HS-5 (cell line): ENCODE measurements at regions not wholly inside any gene's neighbourhood (a gene's known extent, or its start where the extent isn't known, plus 50 kb on each side); places are given as distances from the start of the nearest gene placed in this dataset.
"Not testable (repeated sequence)": the region's sequence is repeated elsewhere in the genome, so short reads cannot be mapped to it uniquely, and the experiment has no call there.

ENCODE experiments used
- DNase-seq: peaks from one replicate; pipeline ENCODE4 v3.0.0-alpha.2; 2012; ENCODE audit warnings: low read depth

- no peak for DNase-seq
Observed at GRCh38 chr3:139239550-139239949, 104.3 kb upstream of the MRPS22 start.

GRCh38 chr3:139241783-139242182, 102.0 kb upstream of the MRPS22 start:
- DNase-seq: no peak

- DNase-seq: no peak
Observed at GRCh38 chr3:139243710-139244109, 100.1 kb upstream of the MRPS22 start.

DNA sequence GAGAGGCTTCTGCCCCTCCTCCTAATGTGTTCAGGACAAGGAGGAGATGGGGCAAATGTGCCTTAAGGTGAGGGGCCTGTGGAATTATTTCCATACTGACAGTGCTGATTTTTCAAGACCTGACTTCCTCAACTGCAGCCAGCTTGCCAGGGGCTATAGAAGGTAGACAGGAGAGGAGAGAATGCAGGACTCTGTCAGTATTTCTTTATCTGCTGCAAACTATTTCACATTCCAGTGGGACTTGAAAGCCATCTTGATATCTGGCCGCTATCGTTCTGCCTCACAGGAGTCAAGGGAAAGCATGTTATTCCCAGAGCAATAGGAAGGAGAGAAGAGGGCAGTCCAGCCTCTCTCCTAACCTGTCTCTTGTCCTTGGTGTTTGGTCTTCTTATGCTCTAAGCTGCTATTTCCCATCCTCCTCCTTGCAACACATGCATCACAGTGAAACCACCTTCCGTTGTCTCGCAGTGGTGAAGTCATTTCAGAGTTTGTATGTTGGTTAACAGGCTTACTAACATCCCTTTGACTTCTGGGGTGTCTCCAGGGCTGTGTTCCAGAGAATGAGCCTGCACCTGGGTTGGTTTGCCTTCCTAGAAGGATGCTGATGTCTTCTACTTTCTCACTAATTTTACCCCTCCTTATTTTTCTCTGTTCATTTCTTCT, 95.1 kb upstream of the MRPS22 start:
- no peak for DNase-seq

GRCh38 chr3:139251529-139251928, 92.3 kb upstream of the MRPS22 start:
- no peak for DNase-seq

DNA sequence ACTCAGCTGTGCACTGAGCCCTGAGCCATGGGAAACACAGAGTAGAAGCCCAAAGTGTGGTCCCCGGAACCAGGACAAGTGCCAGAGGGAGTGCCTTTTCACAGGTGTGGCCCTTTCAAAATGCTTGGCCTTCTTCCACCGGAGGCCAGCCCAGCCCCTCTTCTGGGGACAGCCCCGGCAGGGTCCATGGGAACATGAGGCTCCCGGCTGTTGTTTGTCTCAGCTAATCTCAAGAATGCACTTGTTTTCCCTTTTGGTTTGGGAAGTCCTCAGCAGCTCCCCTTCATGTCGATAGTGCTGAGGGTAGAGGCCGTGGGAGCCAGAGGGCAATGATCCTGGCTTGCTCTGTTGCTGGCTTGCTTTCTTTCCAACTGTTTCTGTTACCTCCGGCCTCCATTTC, 91.1 kb upstream of the MRPS22 start:
- DNase-seq: no peak

- no peak for DNase-seq
Observed at GRCh38 chr3:139258276-139258675, 85.5 kb upstream of the MRPS22 start.

DNA sequence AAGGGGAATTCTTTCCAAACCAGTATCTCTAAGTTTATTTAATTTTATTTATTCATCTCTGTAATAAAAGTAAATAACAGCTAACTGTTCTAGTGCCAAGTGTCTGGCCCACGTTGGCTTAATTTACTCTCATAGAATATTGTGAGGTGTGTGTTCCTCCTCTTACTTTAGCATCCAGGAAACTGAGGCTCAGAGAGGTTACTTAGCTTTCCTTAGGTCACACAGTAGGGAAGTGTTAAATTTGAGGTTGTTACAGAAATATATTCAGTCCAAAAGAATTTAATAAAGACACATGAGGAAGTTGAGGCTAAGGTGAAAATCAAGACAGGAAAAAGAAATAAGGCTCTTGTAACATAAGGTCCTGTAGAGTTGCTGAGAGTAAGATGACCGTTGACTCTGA, 84.4 kb upstream of the MRPS22 start:
- DNase-seq: no peak

DNA sequence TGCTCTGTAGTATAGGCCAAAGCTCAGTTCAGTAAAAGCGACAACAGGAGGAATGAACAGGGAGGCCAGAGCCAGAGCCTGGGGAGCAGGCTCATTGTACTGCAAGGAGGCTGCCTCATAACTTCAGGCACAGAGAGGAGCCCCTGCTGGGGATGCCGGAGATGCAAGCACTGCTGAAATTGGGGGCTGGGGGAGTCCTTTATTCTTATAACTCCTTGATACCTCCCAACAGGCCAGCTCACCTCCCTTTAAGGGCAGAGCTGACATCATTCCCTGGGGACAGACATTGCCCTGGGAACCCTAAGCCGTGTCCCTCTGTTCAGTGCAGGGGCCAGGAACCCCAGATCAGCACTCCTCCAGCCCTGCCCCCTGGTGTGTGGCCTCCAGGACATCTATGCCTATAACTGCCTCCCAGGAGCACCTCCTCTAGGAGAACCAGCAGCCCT, 83.8 kb upstream of the MRPS22 start:
- DNase-seq: no peak

DNA sequence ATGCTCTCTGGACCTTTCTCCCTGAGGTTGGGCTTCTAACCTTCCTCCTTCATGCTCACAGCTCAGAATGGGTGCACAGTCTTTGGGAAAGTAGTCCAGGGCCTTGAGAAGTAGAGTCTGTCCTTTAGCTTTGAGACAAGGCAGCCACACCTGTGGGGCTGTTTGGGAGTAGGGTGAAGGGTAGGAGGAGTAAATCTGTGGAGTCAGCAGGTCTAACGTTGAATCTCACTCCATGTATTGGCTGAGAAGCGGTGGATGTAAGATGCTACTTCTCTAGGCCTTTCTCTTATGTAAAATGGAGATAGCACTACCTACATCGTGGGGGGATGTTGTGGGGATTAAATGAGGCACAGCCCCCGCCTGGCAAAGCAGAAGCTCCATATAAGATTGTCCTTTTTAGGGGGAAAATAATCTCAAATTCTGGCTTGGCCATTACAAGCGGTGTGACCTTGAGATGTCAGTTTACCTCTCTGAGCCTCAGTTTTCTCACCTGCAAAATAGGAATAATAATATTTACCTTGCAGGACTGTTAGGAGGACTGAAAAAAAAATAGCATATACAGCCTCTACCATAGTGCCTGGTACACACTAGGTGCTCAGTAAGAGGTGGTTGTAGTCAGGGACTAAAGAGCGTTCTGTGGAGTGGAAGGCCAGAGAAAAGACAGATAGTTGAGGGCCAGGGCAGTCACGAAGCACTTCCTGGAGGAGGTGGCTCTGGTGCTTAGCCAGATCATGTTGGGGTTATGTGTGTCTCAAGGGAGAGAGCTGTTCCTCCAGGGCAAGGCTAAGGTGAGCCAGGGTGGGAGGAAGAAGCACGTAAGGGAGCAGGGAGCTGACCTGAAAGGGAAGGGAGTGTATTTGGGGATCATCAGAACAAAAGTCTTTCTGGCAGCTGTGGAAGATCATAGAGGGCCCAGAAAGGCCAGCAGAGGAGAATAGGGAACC, 82.8 kb upstream of the MRPS22 start:
- DNase-seq: no peak

- no peak for DNase-seq
Observed at GRCh38 chr3:139261754-139262586, 81.8 kb upstream of the MRPS22 start.

DNA sequence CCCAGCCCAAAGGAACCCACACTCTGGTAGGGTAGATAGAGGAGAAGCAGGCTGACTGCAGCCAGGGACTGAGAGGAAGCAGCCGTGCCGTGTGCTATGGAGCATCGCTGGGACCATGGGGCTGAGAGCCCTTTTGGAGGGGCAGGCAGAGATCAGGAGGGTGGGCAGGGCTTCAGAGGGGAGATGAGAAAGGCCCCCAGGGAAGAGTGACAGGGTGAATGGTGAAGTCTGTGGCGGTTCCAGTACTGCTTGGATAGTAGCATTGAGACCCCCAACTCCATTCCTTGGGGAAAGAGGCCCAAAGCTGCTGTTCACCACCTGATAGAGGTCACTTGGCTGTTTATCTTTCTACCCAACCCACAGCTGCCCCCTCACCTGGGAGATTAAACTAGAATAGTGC, 80.0 kb upstream of the MRPS22 start:
- no peak for DNase-seq

DNA sequence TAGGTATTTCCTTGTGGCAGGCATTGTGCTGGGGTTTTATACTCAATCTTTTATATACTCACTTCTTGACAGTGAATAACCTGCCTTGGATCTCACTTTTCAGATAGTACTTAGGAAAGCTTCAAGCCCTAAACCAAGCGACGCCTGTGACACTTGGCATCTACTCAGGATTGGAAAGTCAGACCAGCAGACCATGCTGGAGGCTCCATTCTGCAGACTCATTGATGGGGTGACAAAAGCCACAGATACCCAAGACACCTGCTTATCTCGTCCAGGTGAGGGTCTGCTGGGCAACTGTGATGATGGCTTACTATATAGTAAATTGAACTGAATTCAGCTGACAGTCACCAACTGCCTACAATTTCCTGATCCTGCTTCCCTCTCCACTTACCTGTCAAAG, 79.4 kb upstream of the MRPS22 start:
- DNase-seq: no peak

DNA sequence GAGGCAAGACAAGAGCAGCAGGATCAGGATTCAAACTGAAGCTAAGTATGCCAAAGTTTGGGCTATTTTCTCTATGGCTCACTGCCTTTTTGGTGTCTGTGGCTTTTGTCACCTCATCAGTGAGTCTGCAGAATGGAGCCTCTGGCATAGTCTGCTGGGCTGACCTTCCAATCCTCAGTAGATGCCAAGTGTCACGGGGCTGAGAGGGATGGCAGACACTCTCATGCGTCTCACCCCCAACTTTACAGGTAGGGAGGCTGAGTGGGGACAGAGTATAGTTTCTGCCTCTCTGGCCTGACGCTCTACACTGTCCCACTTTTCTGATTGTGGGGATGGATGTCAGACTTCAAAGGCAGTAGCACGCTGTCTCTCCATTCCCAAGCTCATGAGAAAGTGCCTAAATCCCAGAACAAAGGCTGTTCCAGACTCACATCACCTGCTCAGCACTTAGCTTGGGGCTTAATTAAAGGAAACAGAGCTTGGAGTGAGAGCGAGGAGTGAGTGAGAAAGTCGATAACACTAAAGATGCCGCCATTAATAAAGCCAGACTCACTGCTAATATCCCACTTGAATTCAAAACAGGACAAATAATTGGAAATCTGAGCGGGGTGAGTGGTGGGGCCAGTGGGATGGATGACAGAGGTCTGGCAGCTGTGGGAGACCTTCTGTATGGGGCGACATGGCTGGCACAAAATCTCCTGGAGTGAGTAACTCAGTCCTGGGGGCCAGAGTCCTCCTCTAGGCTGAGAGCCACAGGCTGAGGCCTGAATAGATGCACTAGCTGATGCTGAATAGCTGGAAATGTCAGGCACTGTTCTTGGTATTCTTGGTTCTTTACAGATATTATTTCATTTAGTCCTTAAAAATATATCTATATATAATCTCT, 78.4 kb upstream of the MRPS22 start:
- no peak for DNase-seq

GRCh38 chr3:139267300-139268246, 76.2 kb upstream of the MRPS22 start:
- no peak for DNase-seq

DNA sequence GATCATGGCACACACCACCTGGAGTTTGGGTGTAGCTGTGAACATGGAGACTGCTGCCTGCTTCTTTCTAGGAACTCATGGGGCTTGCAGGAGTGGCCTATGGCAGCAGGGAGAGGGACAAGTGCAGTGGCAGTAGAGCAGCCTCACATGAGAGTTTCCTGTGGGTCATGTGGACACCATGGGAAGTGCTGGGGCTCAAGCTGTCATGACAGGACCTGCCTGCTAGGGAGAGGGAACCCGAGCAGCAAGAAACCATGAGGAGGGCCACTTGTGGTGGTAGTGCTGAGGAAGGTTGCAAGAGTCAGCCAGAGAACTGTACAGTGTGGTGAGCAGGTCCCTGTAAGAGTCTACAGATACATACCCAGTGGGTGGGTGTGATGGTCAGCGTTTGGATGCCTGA, 73.8 kb upstream of the MRPS22 start:
- DNase-seq: no peak

- not testable (repeated sequence) for DNase-seq
Observed at GRCh38 chr3:139270652-139271051, 73.2 kb upstream of the MRPS22 start.

- DNase-seq: no peak
Observed at GRCh38 chr3:139280027-139280671, 63.7 kb upstream of the MRPS22 start.

DNA sequence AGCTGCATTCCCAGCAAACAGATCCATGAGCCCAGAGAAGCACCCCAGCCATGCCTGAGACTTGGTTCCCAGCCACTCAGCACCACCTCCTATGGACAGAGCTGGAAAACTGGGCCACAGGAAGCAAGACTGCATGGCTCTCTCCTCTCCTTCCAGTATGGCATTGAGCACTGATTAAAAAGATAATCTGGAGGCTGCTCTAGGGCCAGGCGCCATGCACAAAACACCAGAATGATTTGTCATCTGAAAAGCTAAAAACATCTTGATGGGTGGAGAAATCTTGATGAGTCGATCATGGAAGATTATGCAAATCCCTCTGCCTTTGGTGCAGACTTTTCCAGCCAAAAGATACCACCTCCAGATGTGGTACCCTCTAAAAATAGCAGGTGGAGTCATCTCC, 62.7 kb upstream of the MRPS22 start:
- DNase-seq: peak; percentile 56
